ENCODE measurements at regions not wholly inside any gene's neighbourhood (a gene's known extent, or its start where the extent isn't known, plus 50 kb on each side); places are given as distances from the start of the nearest gene placed in this dataset.

DNA sequence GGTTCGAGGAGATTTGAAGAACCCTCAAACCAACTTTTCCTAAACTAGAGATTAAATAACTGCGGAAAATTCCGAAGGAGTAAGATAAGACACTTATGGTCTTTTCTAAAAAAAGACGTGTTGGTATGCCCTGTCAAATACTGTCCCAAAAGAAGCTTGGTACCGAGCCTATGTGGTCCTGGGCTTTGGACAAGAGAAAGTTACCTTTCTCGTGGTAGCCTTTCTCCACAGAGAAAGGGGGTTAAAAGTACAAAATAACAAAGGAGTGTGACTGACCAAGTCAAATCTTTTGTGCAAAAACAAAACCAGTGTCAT, 56.2 kb upstream of the JCAD start:
- TF ChIP-seq, protein P1, sequence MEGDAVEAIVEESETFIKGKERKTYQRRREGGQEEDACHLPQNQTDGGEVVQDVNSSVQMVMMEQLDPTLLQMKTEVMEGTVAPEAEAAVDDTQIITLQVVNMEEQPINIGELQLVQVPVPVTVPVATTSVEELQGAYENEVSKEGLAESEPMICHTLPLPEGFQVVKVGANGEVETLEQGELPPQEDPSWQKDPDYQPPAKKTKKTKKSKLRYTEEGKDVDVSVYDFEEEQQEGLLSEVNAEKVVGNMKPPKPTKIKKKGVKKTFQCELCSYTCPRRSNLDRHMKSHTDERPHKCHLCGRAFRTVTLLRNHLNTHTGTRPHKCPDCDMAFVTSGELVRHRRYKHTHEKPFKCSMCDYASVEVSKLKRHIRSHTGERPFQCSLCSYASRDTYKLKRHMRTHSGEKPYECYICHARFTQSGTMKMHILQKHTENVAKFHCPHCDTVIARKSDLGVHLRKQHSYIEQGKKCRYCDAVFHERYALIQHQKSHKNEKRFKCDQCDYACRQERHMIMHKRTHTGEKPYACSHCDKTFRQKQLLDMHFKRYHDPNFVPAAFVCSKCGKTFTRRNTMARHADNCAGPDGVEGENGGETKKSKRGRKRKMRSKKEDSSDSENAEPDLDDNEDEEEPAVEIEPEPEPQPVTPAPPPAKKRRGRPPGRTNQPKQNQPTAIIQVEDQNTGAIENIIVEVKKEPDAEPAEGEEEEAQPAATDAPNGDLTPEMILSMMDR (IDR thresholded peaks at IDR 0.05; ENCODE audit: low read length, missing control alignments) = no peak
- H3K4me3 ChIP-seq (replicated peaks; ENCODE audit: low read depth, low read length) = no peak overlapping the region
- no peak for DNase-seq (ENCODE audit: low read depth)

DNA sequence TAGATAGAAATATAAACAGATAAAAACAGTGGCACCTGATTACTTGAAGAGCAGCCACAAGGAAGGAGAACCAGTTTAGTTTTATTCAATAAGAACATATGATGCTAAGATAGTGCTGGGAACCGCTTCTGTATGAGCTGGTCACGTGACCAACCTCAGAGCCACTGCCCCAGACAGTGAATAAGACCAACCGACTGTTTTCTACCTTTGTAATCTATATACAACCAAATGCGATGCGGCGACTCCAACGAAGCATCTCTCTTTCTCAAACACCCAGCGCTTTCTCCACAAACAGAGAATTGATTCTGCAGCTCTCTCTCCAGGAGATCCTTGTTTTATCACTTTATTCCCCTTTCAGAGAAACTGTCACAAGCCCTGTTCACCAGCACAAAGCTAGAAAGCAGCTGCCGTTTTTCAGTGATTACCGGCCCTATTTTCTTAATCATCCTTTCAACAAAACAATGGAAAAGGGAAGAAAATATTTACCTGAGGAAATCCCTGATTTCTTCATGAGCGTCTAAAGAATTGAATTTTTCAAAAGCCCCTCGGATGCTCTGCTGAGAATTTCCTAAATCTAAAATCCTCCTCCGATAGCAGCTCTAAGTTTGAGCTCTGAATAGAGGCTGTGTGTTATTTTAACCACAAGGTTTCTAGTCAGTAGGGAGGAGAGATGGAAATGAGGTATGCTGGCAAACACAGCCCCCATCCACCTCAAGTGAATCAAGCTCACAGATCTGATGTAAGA, 55.7 kb upstream of the JCAD start:
- peak; percentile 43 for DNase-seq (ENCODE audit: low read depth)
- H3K4me3 ChIP-seq (replicated peaks; ENCODE audit: low read depth, low read length) = no peak overlapping the region
- TF ChIP-seq, protein P1 (IDR thresholded peaks at IDR 0.05; ENCODE audit: low read length, missing control alignments) = no peak

DNA sequence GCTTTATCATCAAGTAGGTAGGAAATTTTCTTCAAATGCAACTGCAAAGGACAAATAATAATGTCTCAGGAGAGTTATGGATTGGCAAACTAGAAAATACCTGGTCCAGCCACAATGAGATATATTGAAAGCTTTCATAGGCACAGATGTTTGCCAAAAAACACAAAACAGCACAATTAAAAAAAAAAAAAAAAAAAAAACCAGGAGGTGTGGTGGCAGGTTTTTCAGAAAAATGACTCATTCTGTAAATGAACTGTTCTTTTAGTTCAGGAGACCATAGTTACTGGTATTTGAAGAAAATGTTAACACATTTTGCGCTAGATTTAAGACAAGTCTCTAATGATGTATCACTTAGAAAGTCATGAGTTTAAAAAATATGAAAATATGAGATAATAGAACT, 55.0 kb upstream of the JCAD start:
- DNase-seq (ENCODE audit: low read depth) = no peak
- H3K4me3 ChIP-seq (replicated peaks; ENCODE audit: low read depth, low read length) = no peak overlapping the region
- TF ChIP-seq, protein P1 (IDR thresholded peaks at IDR 0.05; ENCODE audit: low read length, missing control alignments) = no peak

DNA sequence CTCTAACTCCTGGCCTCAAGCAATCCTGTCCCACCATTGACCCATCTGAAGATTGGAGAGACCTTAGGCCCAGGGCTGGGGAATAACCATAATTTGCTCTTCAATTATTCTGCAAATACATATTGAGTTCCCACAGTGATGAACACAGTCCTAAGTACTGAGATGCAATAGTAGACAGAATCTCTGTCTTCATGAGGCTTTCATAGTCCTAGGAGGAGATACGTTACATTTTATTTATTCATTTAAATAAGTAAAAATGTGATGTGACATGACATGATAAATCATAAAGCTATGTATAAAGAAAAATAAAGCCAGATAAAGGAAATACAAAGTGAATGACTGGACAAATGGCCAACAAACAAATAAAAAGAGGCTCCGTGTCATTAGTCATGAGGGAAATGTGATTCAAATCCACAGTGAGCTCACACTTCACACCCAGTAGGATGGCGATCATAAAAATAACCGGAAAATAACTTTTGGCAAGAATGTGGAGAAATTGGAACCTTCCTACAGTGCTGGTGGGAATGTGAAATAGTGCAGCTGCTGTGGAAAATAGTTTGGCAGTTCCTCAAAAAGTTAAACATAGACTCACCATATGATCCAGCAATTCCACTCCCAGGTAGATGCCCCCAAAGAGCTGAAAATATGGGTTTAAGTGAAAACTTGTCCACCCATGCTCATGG, 52.1 kb upstream of the JCAD start:
- TF ChIP-seq, protein P1 (IDR thresholded peaks at IDR 0.05; ENCODE audit: low read length, missing control alignments) = no peak
- H3K4me3 ChIP-seq (replicated peaks; ENCODE audit: low read depth, low read length) = no peak overlapping the region
- peak; percentile 93 for DNase-seq (ENCODE audit: low read depth)
